ENCODE measurements at regions not wholly inside any gene's neighbourhood (a gene's known extent, or its start where the extent isn't known, plus 50 kb on each side); places are given as distances from the start of the nearest gene placed in this dataset.

DNA sequence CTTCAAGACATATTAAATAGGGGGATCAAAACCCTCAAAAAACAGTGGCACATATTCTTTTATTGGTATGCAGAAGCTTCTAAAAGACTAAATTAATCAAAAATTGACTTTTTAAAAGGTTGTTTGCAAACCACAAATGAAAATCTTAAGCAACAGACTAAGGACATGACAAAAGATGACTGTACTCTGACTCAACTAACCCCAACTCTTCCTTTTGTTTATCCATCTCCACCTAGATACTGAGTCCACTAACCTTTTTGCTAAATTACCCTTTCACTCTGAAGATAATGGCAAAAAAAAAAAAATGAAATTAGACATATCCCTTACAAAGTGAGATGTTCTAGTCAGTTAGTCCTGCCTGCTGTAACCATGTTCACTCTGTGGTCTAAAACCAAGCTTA, 91.6 kb upstream of the NLRP2B start:
- no peaks in the 10 kb centered on the region for H3K27me3 Mint-ChIP-seq (ENCODE audit: low read depth)
- no peak for DNase-seq (ENCODE audit: low spot score in 2 of 2, unreplicated experiment in 2 of 2)
- H3K27ac Mint-ChIP-seq: no peak overlapping the region
- H3K36me3 Mint-ChIP-seq: no peaks in the 10 kb centered on the region
- H3K9me3 Mint-ChIP-seq: peaks cover 69% of the 10 kb centered on the region
- TF ChIP-seq, protein P1, sequence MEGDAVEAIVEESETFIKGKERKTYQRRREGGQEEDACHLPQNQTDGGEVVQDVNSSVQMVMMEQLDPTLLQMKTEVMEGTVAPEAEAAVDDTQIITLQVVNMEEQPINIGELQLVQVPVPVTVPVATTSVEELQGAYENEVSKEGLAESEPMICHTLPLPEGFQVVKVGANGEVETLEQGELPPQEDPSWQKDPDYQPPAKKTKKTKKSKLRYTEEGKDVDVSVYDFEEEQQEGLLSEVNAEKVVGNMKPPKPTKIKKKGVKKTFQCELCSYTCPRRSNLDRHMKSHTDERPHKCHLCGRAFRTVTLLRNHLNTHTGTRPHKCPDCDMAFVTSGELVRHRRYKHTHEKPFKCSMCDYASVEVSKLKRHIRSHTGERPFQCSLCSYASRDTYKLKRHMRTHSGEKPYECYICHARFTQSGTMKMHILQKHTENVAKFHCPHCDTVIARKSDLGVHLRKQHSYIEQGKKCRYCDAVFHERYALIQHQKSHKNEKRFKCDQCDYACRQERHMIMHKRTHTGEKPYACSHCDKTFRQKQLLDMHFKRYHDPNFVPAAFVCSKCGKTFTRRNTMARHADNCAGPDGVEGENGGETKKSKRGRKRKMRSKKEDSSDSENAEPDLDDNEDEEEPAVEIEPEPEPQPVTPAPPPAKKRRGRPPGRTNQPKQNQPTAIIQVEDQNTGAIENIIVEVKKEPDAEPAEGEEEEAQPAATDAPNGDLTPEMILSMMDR (IDR thresholded peaks at IDR 0.05; ENCODE audit: unreplicated experiment): no peak
- H3K4me1 Mint-ChIP-seq: no peaks in the 10 kb centered on the region
- H3K4me3 Mint-ChIP-seq: no peak overlapping the region

DNA sequence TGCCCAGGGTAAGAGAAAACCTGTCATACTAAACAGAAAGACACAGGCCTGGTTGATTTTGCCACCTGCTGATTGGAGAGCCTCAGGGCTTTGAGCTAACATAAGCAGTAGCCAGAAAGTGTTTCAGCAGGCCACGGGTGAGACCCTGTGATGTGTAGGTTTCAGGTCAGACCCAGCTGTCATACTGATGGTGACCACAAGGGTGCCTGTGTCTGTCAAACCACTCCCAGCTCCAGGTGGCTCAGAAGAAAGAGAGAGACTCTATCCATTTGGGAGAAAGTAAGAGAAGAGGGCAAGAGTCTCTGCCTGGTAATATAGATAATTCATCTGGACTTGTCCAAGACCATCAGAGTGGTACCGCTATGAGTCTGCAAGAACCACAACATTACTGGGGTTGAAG, 72.8 kb upstream of the NLRP2B start:
- Mint-ChIP-seq H3K36me3 (no peaks in the 10 kb centered on the region), H3K4me1 (no peaks in the 10 kb centered on the region), H3K9me3 (peaks cover 85% of the 10 kb centered on the region), H3K4me3 (no peak overlapping the region), H3K27me3 (ENCODE audit: low read depth) (no peaks in the 10 kb centered on the region), H3K27ac (no peak overlapping the region)
- no peak for DNase-seq (ENCODE audit: low spot score in 2 of 2, unreplicated experiment in 2 of 2)
- TF ChIP-seq, protein P1 (IDR thresholded peaks at IDR 0.05; ENCODE audit: unreplicated experiment): peak; percentile 18

DNA sequence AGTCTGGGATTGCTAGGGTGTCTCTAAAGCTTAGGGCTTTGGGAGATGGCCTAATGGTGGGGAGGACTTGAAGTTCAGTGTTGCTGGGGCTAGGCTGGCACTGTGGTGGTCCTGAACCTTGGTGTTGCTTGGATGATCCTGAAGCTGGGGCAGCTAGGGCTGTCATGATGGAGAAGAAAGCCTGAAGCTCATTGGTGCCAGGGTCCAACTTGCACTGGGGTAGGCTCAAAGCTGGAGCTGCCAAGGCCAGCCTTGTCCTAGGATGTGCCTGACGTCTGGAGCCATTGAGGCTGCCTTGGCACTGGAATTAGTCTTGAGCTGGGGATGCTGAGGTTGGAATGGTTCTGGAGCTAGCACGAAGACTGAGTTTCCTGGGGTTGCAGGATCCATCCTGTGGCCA, 61.0 kb upstream of the NLRP2B start:
- Mint-ChIP-seq H3K27me3 (ENCODE audit: low read depth) (no peaks in the 10 kb centered on the region), H3K36me3 (no peaks in the 10 kb centered on the region), H3K9me3 (peaks cover 62% of the 10 kb centered on the region), H3K4me3 (no peak overlapping the region), H3K4me1 (no peaks in the 10 kb centered on the region), H3K27ac (no peak overlapping the region)
- no peak for DNase-seq (ENCODE audit: low spot score in 2 of 2, unreplicated experiment in 2 of 2)
- TF ChIP-seq, protein P1 (IDR thresholded peaks at IDR 0.05; ENCODE audit: unreplicated experiment): no peak

DNA sequence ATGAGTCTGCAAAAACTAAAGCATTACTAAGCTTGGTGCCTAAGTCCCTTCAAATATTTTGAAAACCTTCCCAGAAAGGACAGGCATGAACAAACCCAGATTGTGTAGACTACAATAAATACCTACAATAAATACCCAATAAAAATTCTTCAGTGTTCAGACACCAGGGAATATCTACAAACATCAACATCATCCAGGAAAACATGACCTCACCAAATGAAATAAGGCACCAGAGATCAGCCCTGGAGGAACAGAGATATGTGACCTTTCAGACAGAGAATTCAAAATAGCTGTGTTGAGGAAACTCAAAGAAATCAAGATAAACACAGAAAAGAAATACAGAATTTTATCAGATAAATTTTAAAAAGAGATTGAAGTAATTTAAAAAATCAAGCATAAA, 57.8 kb upstream of the NLRP2B start:
- Mint-ChIP-seq H3K36me3 (no peaks in the 10 kb centered on the region), H3K4me3 (no peak overlapping the region), H3K9me3 (peaks cover 66% of the 10 kb centered on the region), H3K4me1 (no peaks in the 10 kb centered on the region), H3K27me3 (ENCODE audit: low read depth) (no peaks in the 10 kb centered on the region), H3K27ac (no peak overlapping the region)
- no peak for DNase-seq (ENCODE audit: low spot score in 2 of 2, unreplicated experiment in 2 of 2)
- TF ChIP-seq, protein P1 (IDR thresholded peaks at IDR 0.05; ENCODE audit: unreplicated experiment): no peak

Data from mesothelial cell of epicardium (in vitro differentiated cells).